GM12872 (cell line): ENCODE measurements at regions not wholly inside any gene's neighbourhood (a gene's known extent, or its start where the extent isn't known, plus 50 kb on each side); places are given as distances from the start of the nearest gene placed in this dataset.

Experiments used
- CTCF ChIP-seq: IDR thresholded peaks from 3 replicates; pipeline ENCODE4 v1.5.1; 2011; ENCODE audit warnings: low read depth, mild to moderate bottlenecking, low read length, moderate library complexity; ENCODE audit not compliant: insufficient read depth

GRCh38 chr5:12870872-12871539 is 966.8 kb upstream of the CTNND2 start:
- no peak for TF ChIP-seq CTCF

- no peak for TF ChIP-seq CTCF
Measured at GRCh38 chr5:12865529-12865928, 961.3 kb upstream of the CTNND2 start.

GRCh38 chr5:12861886-12862654 is 957.8 kb upstream of the CTNND2 start:
- no peak for TF ChIP-seq CTCF

- no peak for TF ChIP-seq CTCF
Measured at GRCh38 chr5:12854386-12854785, 950.1 kb upstream of the CTNND2 start.

GRCh38 chr5:12851761-12852160 is 947.5 kb upstream of the CTNND2 start:
- TF ChIP-seq CTCF, result no peak

- no peak for TF ChIP-seq CTCF
Measured at GRCh38 chr5:12848709-12849108, 944.5 kb upstream of the CTNND2 start.

GRCh38 chr5:12845549-12846159 is 941.4 kb upstream of the CTNND2 start:
- TF ChIP-seq CTCF, result no peak
